NT2/D1 (cell line): ENCODE measurements at regions not wholly inside any gene's neighbourhood (a gene's known extent, or its start where the extent isn't known, plus 50 kb on each side); places are given as distances from the start of the nearest gene placed in this dataset.

ENCODE experiments used
- SUZ12 ChIP-seq: IDR thresholded peaks from 2 replicates; pipeline ENCODE4 v1.6.1; 2011; ENCODE audit not compliant: insufficient read length, insufficient read depth; ENCODE audit errors: extremely low read depth
- YY1 ChIP-seq: IDR thresholded peaks from 2 replicates; pipeline ENCODE4 v1.6.1; 2011; ENCODE audit not compliant: insufficient read length, insufficient read depth
- ZNF274 ChIP-seq: IDR thresholded peaks from 2 replicates; pipeline ENCODE4 v1.6.1; 2011; ENCODE audit warnings: mild to moderate bottlenecking, low read depth, low read length

- TF ChIP-seq SUZ12 (no peak), ZNF274 (no peak), YY1 (no peak)
Measured at GRCh38 chr16:62585041-62585545, 548.9 kb upstream of the CDH8 start.
